ENCODE measurements at regions not wholly inside any gene's neighbourhood (a gene's known extent, or its start where the extent isn't known, plus 50 kb on each side); places are given as distances from the start of the nearest gene placed in this dataset.

- Histone ChIP-seq H4K20me1 (ENCODE audit: low read length) (no peaks in the 10 kb centered on the region), H3K4me1 (ENCODE audit: insufficient read depth, low read length) (no peaks in the 10 kb centered on the region), H3F3A (ENCODE audit: low read length, unreplicated experiment) (no peaks in the 10 kb centered on the region), H2AFZ (ENCODE audit: low read length) (no peak overlapping the region), H3K4me3 (ENCODE audit: low read length) (no peak overlapping the region), H3K9me3 (ENCODE audit: low read length) (no peaks in the 10 kb centered on the region), H3K9me2 (replicated peaks; ENCODE audit: low read length) (no peaks in the 10 kb centered on the region), H3K27me3 (ENCODE audit: low read length) (peaks cover 27% of the 10 kb centered on the region), H3K4me2 (ENCODE audit: low read length) (no peak overlapping the region), H3K27ac (ENCODE audit: low read length) (no peak overlapping the region), H3K79me2 (ENCODE audit: low read length) (no peaks in the 10 kb centered on the region), H3K36me3 (ENCODE audit: low read depth, low read length) (no peaks in the 10 kb centered on the region), H3K9ac (ENCODE audit: low read length) (no peak overlapping the region)
- ChIA-PET CTCF (no interaction called here), POLR2A (ENCODE audit: unreplicated experiment) (no interaction called here)
- DNase-seq: no peak
- ATAC-seq: no peak
- intact Hi-C loops (cut with micrococcal nuclease): no loop called here
- TF ChIP-seq CTCF (conservative IDR thresholded peaks at IDR 0.05; ENCODE audit: low read depth, low read length): no peak
- TF ChIP-seq EZH2 (IDR thresholded peaks at IDR 0.05; ENCODE audit: low read length, unreplicated experiment): no peak
- TF ChIP-seq EZH2phosphoT487 (IDR thresholded peaks at IDR 0.05; ENCODE audit: borderline replicate concordance, low read length): no peak
- BruUV-seq (replicated peaks): no TSS peak
These were observed 308.5 kb downstream of the EPHA4 start for GRCh38 chr2:221263573-221263972.

GRCh38 chr2:221264318-221264717, 307.8 kb downstream of the EPHA4 start:
- H3K36me3 ChIP-seq (ENCODE audit: low read depth, low read length): no peaks in the 10 kb centered on the region
- TF ChIP-seq EZH2phosphoT487 (IDR thresholded peaks at IDR 0.05; ENCODE audit: borderline replicate concordance, low read length) (no peak), EZH2 (IDR thresholded peaks at IDR 0.05; ENCODE audit: low read length, unreplicated experiment) (no peak), CTCF (conservative IDR thresholded peaks at IDR 0.05; ENCODE audit: low read depth, low read length) (no peak)
- ChIA-PET POLR2A (ENCODE audit: unreplicated experiment) (no interaction called here), CTCF (no interaction called here)
- intact Hi-C loops (cut with micrococcal nuclease): no loop called here
- peaks cover 32% of the 10 kb centered on the region for H3K27me3 ChIP-seq (ENCODE audit: low read length)
- DNase-seq: no peak
- H4K20me1 ChIP-seq (ENCODE audit: low read length): no peaks in the 10 kb centered on the region
- H2AFZ ChIP-seq (ENCODE audit: low read length): no peak overlapping the region
- no peak overlapping the region for H3K27ac ChIP-seq (ENCODE audit: low read length)
- no peaks in the 10 kb centered on the region for H3F3A ChIP-seq (ENCODE audit: low read length, unreplicated experiment)
- H3K4me1 ChIP-seq (ENCODE audit: insufficient read depth, low read length): no peaks in the 10 kb centered on the region
- no peak for ATAC-seq
- no peaks in the 10 kb centered on the region for H3K9me2 ChIP-seq (replicated peaks; ENCODE audit: low read length)
- H3K9me3 ChIP-seq (ENCODE audit: low read length): no peaks in the 10 kb centered on the region
- no peak overlapping the region for H3K4me3 ChIP-seq (ENCODE audit: low read length)
- H3K9ac ChIP-seq (ENCODE audit: low read length): no peak overlapping the region
- no peaks in the 10 kb centered on the region for H3K79me2 ChIP-seq (ENCODE audit: low read length)
- H3K4me2 ChIP-seq (ENCODE audit: low read length): no peak overlapping the region
- no TSS peak for BruUV-seq (replicated peaks)

- Histone ChIP-seq H3K4me1 (ENCODE audit: insufficient read depth, low read length) (no peaks in the 10 kb centered on the region), H3K4me2 (ENCODE audit: low read length) (no peak overlapping the region), H3K79me2 (ENCODE audit: low read length) (no peaks in the 10 kb centered on the region), H3K4me3 (ENCODE audit: low read length) (no peak overlapping the region), H3K9me2 (replicated peaks; ENCODE audit: low read length) (no peaks in the 10 kb centered on the region), H3K9me3 (ENCODE audit: low read length) (no peaks in the 10 kb centered on the region), H4K20me1 (ENCODE audit: low read length) (no peaks in the 10 kb centered on the region), H3K9ac (ENCODE audit: low read length) (no peak overlapping the region), H2AFZ (ENCODE audit: low read length) (no peak overlapping the region), H3F3A (ENCODE audit: low read length, unreplicated experiment) (no peaks in the 10 kb centered on the region), H3K36me3 (ENCODE audit: low read depth, low read length) (no peaks in the 10 kb centered on the region), H3K27me3 (ENCODE audit: low read length) (peaks cover 18% of the 10 kb centered on the region; the same call in 1 of the 2 replicates), H3K27ac (ENCODE audit: low read length) (no peak overlapping the region)
- ChIA-PET CTCF (no interaction called here), POLR2A (ENCODE audit: unreplicated experiment) (no interaction called here)
- ATAC-seq (no peak), DNase-seq (no peak)
- BruUV-seq (replicated peaks): no TSS peak
- TF ChIP-seq EZH2 (IDR thresholded peaks at IDR 0.05; ENCODE audit: low read length, unreplicated experiment): no peak
- no peak for TF ChIP-seq EZH2phosphoT487 (IDR thresholded peaks at IDR 0.05; ENCODE audit: borderline replicate concordance, low read length)
- no peak for TF ChIP-seq CTCF (conservative IDR thresholded peaks at IDR 0.05; ENCODE audit: low read depth, low read length)
- intact Hi-C loops (cut with micrococcal nuclease): no loop called here
These were observed 304.2 kb downstream of the EPHA4 start for GRCh38 chr2:221267773-221268425.
